GM12872 (cell line): ENCODE measurements at regions not wholly inside any gene's neighbourhood (a gene's known extent, or its start where the extent isn't known, plus 50 kb on each side); places are given as distances from the start of the nearest gene placed in this dataset.

Experiments used
- CTCF ChIP-seq: IDR thresholded peaks from 3 replicates; pipeline ENCODE4 v1.5.1; 2011; ENCODE audit warnings: low read depth, mild to moderate bottlenecking, low read length, moderate library complexity; ENCODE audit not compliant: insufficient read depth

- no peak for TF ChIP-seq CTCF
These were observed 52.7 kb upstream of the CRIM1 start for GRCh38 chr2:36302911-36303310.

- TF ChIP-seq CTCF = no peak
These were observed 53.7 kb upstream of the CRIM1 start for GRCh38 chr2:36301843-36302242.

- TF ChIP-seq CTCF = no peak
These were observed 54.9 kb upstream of the CRIM1 start for GRCh38 chr2:36300697-36301096.

GRCh38 chr2:36296798-36297197, 58.8 kb upstream of the CRIM1 start:
- TF ChIP-seq CTCF = no peak

- no peak for TF ChIP-seq CTCF
These were observed 61.3 kb upstream of the CRIM1 start for GRCh38 chr2:36294316-36294721.

- no peak for TF ChIP-seq CTCF
These were observed 65.2 kb upstream of the CRIM1 start for GRCh38 chr2:36290306-36290856.

GRCh38 chr2:36289731-36290130, 65.8 kb upstream of the CRIM1 start:
- no peak for TF ChIP-seq CTCF
